Activated naive CD8-positive, alpha-beta T cell treated with anti-CD3 and anti-CD28 coated beads, Interleukin-2, amount 10 ng/mL, durations not matched to agents 7 days and 5 days (primary cell): ENCODE measurements at regions not wholly inside any gene's neighbourhood (a gene's known extent, or its start where the extent isn't known, plus 50 kb on each side); places are given as distances from the start of the nearest gene placed in this dataset.
A peak's percentile ranks its signal among the peaks of the same experiment; 100 is the strongest.

Experiments
- ATAC-seq: fragments of 150-1000 bp; cut with Tn5 transposase; one replicate; pipeline ENCODE4 v1.10.0; 2021; ENCODE audit warnings: low read depth, moderate library complexity
- POLR2A ChIA-PET: fragments of 350-600 bp; sonication (Branson Sonifier 250); formaldehyde crosslinking; loops from one replicate; lab custom pipeline; 2021; ENCODE audit warnings: antibody characterized with exemption; lab: Charles Lee
- DNase-seq: peaks from one replicate; pipeline ENCODE4 v3.0.0; 2021
- H3K27ac Mint-ChIP-seq: one replicate; pipeline ENCODE4 v1.8.0; 2022; ENCODE audit warnings: mild to moderate bottlenecking, mixed read lengths
- H3K27me3 Mint-ChIP-seq: one replicate; pipeline ENCODE4 v1.8.0; 2022; ENCODE audit warnings: mild to moderate bottlenecking, moderate library complexity, mixed read lengths
- H3K36me3 Mint-ChIP-seq: one replicate; pipeline ENCODE4 v1.8.0; 2021; ENCODE audit warnings: mild to moderate bottlenecking, mixed read lengths
- H3K4me1 Mint-ChIP-seq: one replicate; pipeline ENCODE4 v1.8.0; 2021; ENCODE audit warnings: mixed read lengths
- H3K4me3 Mint-ChIP-seq: one replicate; pipeline ENCODE4 v1.8.0; 2022; ENCODE audit warnings: mild to moderate bottlenecking, moderate library complexity, mixed read lengths
- H3K9me3 Mint-ChIP-seq: one replicate; pipeline ENCODE4 v1.8.0; 2021; ENCODE audit warnings: mixed read lengths

DNA sequence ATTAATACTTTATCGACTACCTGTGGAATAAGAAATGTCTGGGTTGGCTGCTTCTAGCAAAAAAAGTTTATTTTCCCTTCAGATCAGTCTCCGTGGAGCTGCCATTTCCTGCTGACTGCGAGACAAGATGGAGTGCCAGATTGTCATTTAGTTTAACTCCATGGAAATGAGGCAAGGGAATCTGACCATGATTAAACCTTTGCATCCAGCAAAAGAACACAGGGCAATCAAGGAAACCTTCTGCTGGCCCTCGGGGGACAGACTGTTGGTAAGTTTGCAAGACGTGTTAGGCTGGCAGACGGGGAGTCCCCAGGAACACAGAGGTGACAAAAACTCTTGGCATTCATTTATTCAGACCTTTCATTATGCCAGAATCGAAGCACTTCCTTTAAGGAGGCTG, 52.2 kb upstream of the SPACA1 start:
- Mint-ChIP-seq H3K27me3 (peaks cover 13% of the 10 kb centered on the region), H3K4me3 (no peak overlapping the region), H3K27ac (no peak overlapping the region), H3K36me3 (no peaks in the 10 kb centered on the region), H3K4me1 (no peaks in the 10 kb centered on the region), H3K9me3 (no peaks in the 10 kb centered on the region)
- DNase-seq (no peak), ATAC-seq (no peak)
- POLR2A ChIA-PET: no interaction called here

DNA sequence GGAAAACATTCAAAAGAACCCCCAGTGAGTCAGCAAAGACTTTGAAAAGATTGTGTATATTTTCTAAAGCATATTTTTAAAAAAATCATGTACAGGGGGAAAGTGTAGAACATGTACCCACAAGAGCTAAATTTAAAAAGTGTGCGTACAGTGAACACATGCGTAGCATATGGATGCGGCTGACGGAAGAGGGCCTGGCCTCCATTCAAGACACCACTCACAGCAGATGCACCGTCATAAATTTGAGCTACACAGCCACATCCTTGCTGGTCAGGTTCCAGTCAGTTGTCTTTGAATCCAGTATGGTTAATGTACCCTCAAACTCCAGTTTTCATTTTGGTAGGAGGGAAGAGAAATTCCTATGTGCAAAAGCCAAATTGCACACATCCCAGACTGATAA, 54.3 kb upstream of the SPACA1 start:
- Mint-ChIP-seq H3K27me3 (peaks cover 13% of the 10 kb centered on the region), H3K36me3 (no peaks in the 10 kb centered on the region), H3K4me1 (no peaks in the 10 kb centered on the region), H3K27ac (no peak overlapping the region), H3K4me3 (no peak overlapping the region), H3K9me3 (no peaks in the 10 kb centered on the region)
- ATAC-seq (no peak), DNase-seq (no peak)
- POLR2A ChIA-PET: no interaction called here

DNA sequence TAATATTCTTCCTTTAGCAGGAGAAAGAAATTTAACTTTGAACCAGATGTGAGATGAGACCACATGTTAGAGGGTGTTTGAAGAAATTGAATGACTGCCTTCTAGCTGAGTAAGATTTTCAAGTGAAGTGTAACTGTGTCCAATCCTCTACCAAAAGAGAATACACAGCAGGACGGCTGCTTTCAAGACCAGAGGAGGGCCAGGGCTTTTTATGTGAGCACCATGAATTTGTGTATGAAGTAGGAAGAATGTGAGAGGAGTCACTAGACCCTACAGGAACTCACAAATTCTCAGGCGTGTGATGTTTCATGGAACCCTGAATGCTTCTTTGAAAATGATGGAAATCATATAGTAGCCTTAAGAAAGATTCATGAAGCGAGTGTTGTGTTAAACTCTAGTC, 56.8 kb upstream of the SPACA1 start:
- H3K4me3 Mint-ChIP-seq: no peak overlapping the region
- DNase-seq: no peak
- no peak overlapping the region for H3K27ac Mint-ChIP-seq
- no peak for ATAC-seq
- H3K27me3 Mint-ChIP-seq: peaks cover 6% of the 10 kb centered on the region
- H3K36me3 Mint-ChIP-seq: no peaks in the 10 kb centered on the region
- H3K4me1 Mint-ChIP-seq: no peaks in the 10 kb centered on the region
- POLR2A ChIA-PET: no interaction called here
- no peaks in the 10 kb centered on the region for H3K9me3 Mint-ChIP-seq

DNA sequence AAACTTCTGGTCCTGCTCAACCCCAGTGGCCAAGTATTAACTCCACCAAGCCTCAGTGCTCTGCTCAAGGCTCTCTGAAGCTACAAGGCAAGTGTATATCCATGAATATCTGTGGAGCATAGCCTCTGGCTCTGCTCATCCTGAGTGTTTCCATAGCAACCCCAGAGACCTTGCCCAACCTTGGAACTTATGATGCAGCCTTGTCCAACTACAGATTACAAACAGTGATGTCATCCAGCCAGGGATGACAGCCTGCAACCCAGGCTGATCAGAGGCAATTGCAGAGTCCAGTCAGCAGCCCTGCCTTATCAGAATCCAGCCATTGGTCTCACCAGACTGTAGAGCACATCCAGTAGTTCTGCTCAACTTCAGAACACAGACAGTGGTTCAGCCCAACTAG, 65.5 kb upstream of the SPACA1 start:
- ATAC-seq (no peak), DNase-seq (no peak)
- Mint-ChIP-seq H3K27me3 (peaks cover 13% of the 10 kb centered on the region), H3K4me3 (no peak overlapping the region), H3K9me3 (no peaks in the 10 kb centered on the region), H3K4me1 (no peaks in the 10 kb centered on the region), H3K27ac (no peak overlapping the region), H3K36me3 (no peaks in the 10 kb centered on the region)
- POLR2A ChIA-PET: no interaction called here

DNA sequence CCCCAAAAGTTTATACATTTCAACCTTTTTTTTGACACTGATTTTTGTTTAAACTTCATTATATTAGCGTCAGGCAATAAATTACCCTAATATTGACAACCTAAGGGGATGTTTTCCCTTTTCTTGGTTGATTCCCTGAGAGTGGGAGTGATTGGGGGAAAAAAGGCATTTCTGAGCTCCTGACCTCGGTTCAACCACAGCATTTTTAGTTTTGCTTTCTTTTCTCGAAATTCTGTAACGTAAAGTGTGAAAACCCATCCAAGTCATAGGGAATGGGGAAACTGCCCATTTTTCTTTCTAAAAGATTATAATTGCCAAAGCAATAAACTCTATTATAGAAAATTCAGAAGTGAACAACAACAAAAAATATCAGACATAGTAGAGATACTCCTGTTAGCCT, 67.9 kb upstream of the SPACA1 start:
- no peak for ATAC-seq
- POLR2A ChIA-PET: no interaction called here
- Mint-ChIP-seq H3K27me3 (peaks cover 19% of the 10 kb centered on the region), H3K4me3 (no peak overlapping the region), H3K4me1 (no peaks in the 10 kb centered on the region), H3K9me3 (no peaks in the 10 kb centered on the region), H3K36me3 (no peaks in the 10 kb centered on the region), H3K27ac (no peak overlapping the region)
- DNase-seq: no peak

DNA sequence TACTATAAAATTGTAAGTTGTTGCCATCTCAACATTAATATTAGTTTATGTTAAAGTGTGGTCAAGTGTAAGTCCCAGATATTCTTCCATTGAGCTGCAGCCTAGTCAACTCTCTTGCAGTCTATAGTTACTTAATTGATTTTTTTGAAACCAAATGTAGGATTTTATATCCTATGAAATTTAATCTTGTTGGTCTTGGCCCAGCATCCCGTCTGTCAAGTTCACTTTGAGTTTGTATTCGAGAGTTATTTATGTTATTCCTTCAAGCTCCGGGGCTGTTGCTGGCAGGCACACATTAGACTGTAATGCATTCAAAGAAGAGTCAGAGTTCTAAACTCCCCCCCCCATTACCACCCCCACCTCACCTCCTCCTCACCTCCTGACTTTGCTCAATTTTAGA, 71.0 kb upstream of the SPACA1 start:
- H3K27me3 Mint-ChIP-seq: peaks cover 20% of the 10 kb centered on the region
- H3K4me3 Mint-ChIP-seq: no peak overlapping the region
- POLR2A ChIA-PET: no interaction called here
- H3K9me3 Mint-ChIP-seq: peaks cover 4% of the 10 kb centered on the region
- no peaks in the 10 kb centered on the region for H3K4me1 Mint-ChIP-seq
- no peak for DNase-seq
- ATAC-seq: no peak
- no peak overlapping the region for H3K27ac Mint-ChIP-seq
- no peaks in the 10 kb centered on the region for H3K36me3 Mint-ChIP-seq

DNA sequence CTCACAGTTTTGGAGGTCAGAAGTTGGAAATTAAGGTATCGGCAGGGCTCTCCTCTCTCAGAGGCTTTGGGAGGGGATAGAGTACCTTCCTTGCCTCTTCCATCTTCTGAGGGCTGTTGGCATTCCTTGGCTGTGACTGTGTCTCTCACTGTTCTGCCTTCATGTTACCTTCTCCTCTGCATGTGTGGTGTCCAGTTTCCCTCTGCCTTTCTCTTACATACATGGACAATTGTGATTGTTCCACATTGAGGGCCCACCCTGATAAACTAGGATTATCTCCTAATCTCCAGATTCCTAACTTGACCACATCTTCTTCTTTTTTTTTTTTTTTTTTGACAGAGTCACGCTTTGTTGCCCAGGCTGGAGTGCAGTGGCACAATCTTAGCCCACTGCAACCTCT, 72.1 kb upstream of the SPACA1 start:
- H3K36me3 Mint-ChIP-seq: no peaks in the 10 kb centered on the region
- no peak overlapping the region for H3K4me3 Mint-ChIP-seq
- no peak overlapping the region for H3K27ac Mint-ChIP-seq
- H3K9me3 Mint-ChIP-seq: peaks cover 4% of the 10 kb centered on the region
- no peaks in the 10 kb centered on the region for H3K4me1 Mint-ChIP-seq
- POLR2A ChIA-PET: no interaction called here
- no peak for ATAC-seq
- H3K27me3 Mint-ChIP-seq: peaks cover 20% of the 10 kb centered on the region
- DNase-seq: no peak

DNA sequence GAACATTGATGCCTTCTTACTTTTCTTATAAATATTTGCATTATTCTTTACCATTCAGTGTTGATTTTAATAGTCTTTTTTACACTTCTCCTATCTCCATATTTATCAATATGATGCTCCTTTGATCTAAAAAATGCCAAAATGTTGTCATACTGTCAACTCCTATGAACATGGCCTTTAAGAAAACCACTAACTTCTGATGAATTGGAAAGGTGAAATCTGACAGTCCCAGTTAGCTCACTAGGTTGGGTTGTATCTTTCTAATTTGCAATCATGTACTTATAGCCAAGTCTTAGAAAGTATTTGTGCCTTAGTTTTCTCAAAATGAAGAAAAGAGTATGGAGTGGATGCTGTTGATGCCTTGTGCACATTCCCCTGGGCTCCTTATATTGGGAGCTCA, 75.4 kb upstream of the SPACA1 start:
- no peaks in the 10 kb centered on the region for H3K36me3 Mint-ChIP-seq
- POLR2A ChIA-PET: no interaction called here
- H3K9me3 Mint-ChIP-seq: peaks cover 4% of the 10 kb centered on the region
- H3K27ac Mint-ChIP-seq: no peak overlapping the region
- H3K27me3 Mint-ChIP-seq: peaks cover 15% of the 10 kb centered on the region
- H3K4me1 Mint-ChIP-seq: no peaks in the 10 kb centered on the region
- ATAC-seq (no peak), DNase-seq (no peak)
- no peak overlapping the region for H3K4me3 Mint-ChIP-seq

DNA sequence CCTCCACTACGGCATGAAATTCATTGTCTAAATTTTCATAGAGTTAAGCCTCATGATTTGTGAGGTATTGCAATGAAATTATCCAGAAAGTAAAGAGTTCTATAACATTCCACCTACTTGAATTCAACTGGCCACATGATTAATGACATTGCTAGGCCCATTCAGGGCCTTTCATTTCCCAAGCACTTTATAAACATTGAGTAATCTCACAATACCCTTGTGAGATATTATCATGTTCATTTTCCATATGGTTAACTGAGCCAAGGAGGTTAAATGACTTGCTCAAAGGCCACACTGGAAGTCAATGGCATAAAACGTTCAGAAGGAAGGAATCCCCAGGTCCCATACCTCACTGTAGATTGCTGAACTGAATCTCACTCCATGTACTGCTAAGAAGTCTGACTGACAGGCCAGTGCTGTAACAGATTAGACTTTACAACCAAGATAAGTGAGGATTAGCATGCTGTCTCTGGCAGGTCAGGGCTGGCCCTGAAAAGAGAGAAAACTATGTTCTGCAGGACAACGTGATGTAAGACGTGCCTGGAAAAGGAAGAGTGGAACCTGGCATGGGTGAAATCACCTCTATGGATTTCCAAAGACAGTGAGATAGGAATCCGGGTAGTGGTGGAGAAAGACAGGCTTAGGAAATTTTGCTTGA, 75.9 kb upstream of the SPACA1 start:
- ATAC-seq (no peak), DNase-seq (no peak)
- Mint-ChIP-seq H3K4me3 (no peak overlapping the region), H3K27ac (no peak overlapping the region), H3K9me3 (peaks cover 4% of the 10 kb centered on the region), H3K27me3 (peaks cover 14% of the 10 kb centered on the region), H3K4me1 (no peaks in the 10 kb centered on the region), H3K36me3 (no peaks in the 10 kb centered on the region)
- POLR2A ChIA-PET: no interaction called here

DNA sequence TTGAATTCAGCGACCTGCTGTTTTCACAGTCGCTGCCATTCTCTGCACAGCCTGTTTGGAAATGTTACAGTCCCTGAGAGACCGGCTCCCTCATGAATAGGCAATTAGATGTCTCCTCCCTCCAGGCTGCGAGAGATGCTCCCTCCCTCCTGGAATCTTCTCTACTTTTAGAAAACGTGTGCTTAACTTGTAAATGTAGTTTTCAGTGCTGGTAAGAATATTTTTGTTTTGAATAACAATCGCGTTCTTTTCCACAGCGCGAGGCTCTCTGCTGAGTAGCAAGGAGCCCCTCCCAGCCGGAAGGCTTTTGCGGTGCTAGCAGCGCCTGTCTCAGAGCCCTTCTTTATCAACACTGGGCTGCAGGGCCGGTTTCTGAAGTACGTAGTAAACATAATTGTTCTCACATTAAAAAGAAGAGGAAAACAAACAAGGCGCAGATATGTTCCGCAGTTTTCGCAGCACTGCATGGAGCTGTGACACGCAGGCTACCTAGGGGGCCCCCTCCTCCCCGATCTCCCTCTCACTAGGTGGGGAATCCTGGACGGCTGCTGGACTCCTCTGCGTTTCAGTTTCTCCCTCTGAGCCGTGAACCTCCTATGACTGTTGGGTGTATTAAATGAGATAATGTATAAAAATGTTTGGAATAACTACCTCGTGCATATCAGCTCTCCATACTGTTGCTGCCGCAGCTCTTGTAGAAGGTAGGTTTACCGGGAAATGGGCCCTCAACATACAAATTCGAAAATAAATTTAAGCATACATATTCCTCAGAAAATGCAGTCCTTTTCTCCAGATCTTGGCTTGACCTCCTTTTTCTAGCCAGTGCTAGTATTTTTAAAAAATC, 79.0 kb upstream of the SPACA1 start:
- DNase-seq (peak; percentile 29), ATAC-seq (peak; percentile 74)
- Mint-ChIP-seq H3K4me3 (no peak overlapping the region), H3K36me3 (no peaks in the 10 kb centered on the region), H3K27ac (no peak overlapping the region), H3K4me1 (no peaks in the 10 kb centered on the region), H3K9me3 (peaks cover 3% of the 10 kb centered on the region), H3K27me3 (peaks cover 9% of the 10 kb centered on the region)
- POLR2A ChIA-PET: no interaction called here

DNA sequence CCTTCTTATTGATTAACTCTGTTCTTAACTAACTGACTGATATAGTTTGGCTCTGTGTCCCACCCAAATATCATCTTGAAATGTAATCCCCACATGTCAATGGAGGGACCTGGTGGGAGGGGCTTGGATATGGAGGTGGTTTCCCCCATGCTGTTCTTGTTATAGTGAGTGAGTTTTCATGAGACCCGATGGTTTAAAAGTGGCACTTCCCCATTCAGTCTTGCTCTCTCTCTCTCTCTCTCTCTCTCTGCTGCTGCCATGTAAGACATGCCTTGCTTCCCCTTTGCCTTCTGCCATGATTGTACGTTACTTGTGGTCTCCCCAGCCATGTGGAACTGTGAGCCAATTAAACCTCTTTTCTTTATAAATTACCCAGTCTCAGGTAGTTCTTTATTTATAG, 81.8 kb upstream of the SPACA1 start:
- H3K36me3 Mint-ChIP-seq: no peaks in the 10 kb centered on the region
- no peaks in the 10 kb centered on the region for H3K4me1 Mint-ChIP-seq
- DNase-seq (no peak), ATAC-seq (no peak)
- no peak overlapping the region for H3K4me3 Mint-ChIP-seq
- peaks cover 10% of the 10 kb centered on the region for H3K27me3 Mint-ChIP-seq
- POLR2A ChIA-PET: no interaction called here
- H3K27ac Mint-ChIP-seq: no peak overlapping the region
- H3K9me3 Mint-ChIP-seq: peaks cover 1% of the 10 kb centered on the region

DNA sequence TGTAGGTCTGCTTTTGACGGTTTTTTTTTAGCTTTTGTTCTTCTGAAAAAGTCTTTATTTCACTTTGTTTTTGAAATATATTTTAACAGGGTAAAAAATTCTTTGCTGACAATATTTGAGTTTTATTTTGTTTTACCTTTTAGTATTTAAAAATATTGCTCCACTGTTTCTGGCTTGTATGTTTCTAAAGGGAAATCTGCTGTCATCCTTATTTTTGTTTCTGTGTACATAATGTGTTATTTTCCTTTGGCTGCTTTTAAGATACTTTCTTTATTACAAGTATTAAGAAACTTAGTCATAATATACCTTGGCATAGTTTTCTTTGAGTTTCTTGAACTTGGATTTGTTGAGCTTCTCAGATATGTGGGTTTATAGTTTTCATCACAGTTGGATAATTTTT, 88.6 kb upstream of the SPACA1 start:
- no peak overlapping the region for H3K4me3 Mint-ChIP-seq
- no peak overlapping the region for H3K27ac Mint-ChIP-seq
- H3K27me3 Mint-ChIP-seq: peaks cover 23% of the 10 kb centered on the region
- no peaks in the 10 kb centered on the region for H3K4me1 Mint-ChIP-seq
- POLR2A ChIA-PET: no interaction called here
- no peaks in the 10 kb centered on the region for H3K36me3 Mint-ChIP-seq
- DNase-seq (no peak), ATAC-seq (no peak)
- peaks cover 1% of the 10 kb centered on the region for H3K9me3 Mint-ChIP-seq

DNA sequence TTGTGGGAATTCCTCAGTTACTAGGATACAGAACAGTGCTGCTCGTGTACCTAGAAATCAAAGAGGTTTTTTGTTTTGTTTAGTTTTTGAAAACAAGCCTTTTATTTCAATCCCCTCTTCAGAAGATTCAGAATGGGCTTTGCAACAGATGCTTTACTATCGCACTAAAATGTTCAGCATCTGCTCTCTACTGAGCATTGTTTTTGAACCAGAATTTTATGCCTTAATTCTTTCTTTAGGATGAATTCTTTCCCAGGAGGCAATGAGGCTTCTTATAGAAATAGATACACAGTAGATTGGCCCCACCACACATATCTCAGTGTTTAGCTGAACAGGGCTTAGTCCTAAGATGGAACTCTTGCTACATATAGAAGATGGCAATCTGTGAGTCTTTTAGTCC, 95.9 kb upstream of the SPACA1 start:
- ATAC-seq: no peak
- Mint-ChIP-seq H3K27ac (no peak overlapping the region), H3K36me3 (no peaks in the 10 kb centered on the region), H3K4me1 (no peaks in the 10 kb centered on the region), H3K27me3 (peaks cover 2% of the 10 kb centered on the region), H3K9me3 (no peaks in the 10 kb centered on the region), H3K4me3 (no peak overlapping the region)
- DNase-seq: no peak
- POLR2A ChIA-PET: no interaction called here

DNA sequence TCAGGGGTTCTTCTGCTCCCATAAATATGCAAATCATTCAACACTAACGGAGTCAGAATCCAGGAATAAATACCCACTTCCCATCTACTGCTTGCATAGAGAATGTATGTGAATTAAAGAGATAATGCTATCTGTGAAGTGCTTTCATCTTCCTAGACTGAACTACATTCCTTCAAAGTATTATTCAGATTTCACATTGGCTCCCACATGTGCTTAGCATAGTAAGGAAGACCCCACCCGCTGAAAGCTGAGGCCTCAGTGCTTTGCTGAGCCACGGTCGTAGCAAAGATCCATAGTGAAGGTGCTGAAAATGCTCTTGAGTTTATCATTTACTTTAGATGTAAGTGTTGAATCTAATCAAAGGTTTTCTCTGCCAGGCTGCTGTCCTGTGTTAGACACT, 97.0 kb upstream of the SPACA1 start:
- ATAC-seq (no peak), DNase-seq (no peak)
- H3K9me3 Mint-ChIP-seq: no peaks in the 10 kb centered on the region
- H3K27ac Mint-ChIP-seq: no peak overlapping the region
- no peak overlapping the region for H3K4me3 Mint-ChIP-seq
- no peaks in the 10 kb centered on the region for H3K36me3 Mint-ChIP-seq
- POLR2A ChIA-PET: no interaction called here
- peaks cover 6% of the 10 kb centered on the region for H3K27me3 Mint-ChIP-seq
- no peaks in the 10 kb centered on the region for H3K4me1 Mint-ChIP-seq
